ENCODE measurements at regions not wholly inside any gene's neighbourhood (a gene's known extent, or its start where the extent isn't known, plus 50 kb on each side); places are given as distances from the start of the nearest gene placed in this dataset.

- no peak overlapping the region for H3K4me2 ChIP-seq
- no peaks in the 10 kb centered on the region for H3K9me3 ChIP-seq
- H3K4me3 ChIP-seq = no peak overlapping the region
- ChIA-PET CTCF (interaction anchor here (1.2 kb wide), 1 partner anchor 39 kb away, joined by 4 read pairs; no protein-coding TSS in a partner anchor), POLR2A (no interaction called here)
- FAIRE-seq (no peak), DNase-seq (ENCODE audit: low read depth in 1 of 2, low spot score in 1 of 2) (peak in 1 of 2 experiments; percentile 36), ATAC-seq (peak in 1 of 2 experiments; percentile 48; a peak in 3 of 6 replicates)
- TF ChIP-seq HES2 (IDR thresholded peaks at IDR 0.05) (no peak), HOXA7 (CRISPR knock-in tag; IDR thresholded peaks at IDR 0.05) (no peak), NFE2L2 (conservative IDR thresholded peaks at IDR 0.05; ENCODE audit: low read length) (no peak), MAZ (IDR thresholded peaks at IDR 0.05; ENCODE audit: borderline replicate concordance, low read depth, low read length) (no peak), PHF8 (IDR thresholded peaks at IDR 0.05; ENCODE audit: borderline replicate concordance, low read depth) (no peak), HDAC2 (IDR thresholded peaks at IDR 0.05) (no peak), ESRRA (IDR thresholded peaks at IDR 0.05; ENCODE audit: borderline replicate concordance, low read length) (no peak), MAFK (IDR thresholded peaks at IDR 0.05; ENCODE audit: partially characterized antibody) (no peak), HEYL (CRISPR knock-in tag; IDR thresholded peaks at IDR 0.05) (no peak), CTCF (IDR thresholded peaks at IDR 0.05) (no peak), MYC (IDR thresholded peaks at IDR 0.05; ENCODE audit: borderline replicate concordance, low read length) (no peak), CEBPB (IDR thresholded peaks at IDR 0.05) (no peak), TP53 (CRISPR knock-in tag; IDR thresholded peaks at IDR 0.05) (no peak), POLR2A (IDR thresholded peaks at IDR 0.05; ENCODE audit: low read length) (no peak), CHD4 (IDR thresholded peaks at IDR 0.05; ENCODE audit: borderline replicate concordance) (no peak), FOSL2 (IDR thresholded peaks at IDR 0.05) (no peak), FOSL2 (CRISPR knock-in tag; IDR thresholded peaks at IDR 0.05) (no peak), HOXB13 (CRISPR knock-in tag; IDR thresholded peaks at IDR 0.05; ENCODE audit: low read depth) (no peak), USF2 (IDR thresholded peaks at IDR 0.05) (no peak)
- TF ChIP-seq, protein P1, sequence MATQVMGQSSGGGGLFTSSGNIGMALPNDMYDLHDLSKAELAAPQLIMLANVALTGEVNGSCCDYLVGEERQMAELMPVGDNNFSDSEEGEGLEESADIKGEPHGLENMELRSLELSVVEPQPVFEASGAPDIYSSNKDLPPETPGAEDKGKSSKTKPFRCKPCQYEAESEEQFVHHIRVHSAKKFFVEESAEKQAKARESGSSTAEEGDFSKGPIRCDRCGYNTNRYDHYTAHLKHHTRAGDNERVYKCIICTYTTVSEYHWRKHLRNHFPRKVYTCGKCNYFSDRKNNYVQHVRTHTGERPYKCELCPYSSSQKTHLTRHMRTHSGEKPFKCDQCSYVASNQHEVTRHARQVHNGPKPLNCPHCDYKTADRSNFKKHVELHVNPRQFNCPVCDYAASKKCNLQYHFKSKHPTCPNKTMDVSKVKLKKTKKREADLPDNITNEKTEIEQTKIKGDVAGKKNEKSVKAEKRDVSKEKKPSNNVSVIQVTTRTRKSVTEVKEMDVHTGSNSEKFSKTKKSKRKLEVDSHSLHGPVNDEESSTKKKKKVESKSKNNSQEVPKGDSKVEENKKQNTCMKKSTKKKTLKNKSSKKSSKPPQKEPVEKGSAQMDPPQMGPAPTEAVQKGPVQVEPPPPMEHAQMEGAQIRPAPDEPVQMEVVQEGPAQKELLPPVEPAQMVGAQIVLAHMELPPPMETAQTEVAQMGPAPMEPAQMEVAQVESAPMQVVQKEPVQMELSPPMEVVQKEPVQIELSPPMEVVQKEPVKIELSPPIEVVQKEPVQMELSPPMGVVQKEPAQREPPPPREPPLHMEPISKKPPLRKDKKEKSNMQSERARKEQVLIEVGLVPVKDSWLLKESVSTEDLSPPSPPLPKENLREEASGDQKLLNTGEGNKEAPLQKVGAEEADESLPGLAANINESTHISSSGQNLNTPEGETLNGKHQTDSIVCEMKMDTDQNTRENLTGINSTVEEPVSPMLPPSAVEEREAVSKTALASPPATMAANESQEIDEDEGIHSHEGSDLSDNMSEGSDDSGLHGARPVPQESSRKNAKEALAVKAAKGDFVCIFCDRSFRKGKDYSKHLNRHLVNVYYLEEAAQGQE (IDR thresholded peaks at IDR 0.05) = no peak
- TF ChIP-seq, protein P2, sequence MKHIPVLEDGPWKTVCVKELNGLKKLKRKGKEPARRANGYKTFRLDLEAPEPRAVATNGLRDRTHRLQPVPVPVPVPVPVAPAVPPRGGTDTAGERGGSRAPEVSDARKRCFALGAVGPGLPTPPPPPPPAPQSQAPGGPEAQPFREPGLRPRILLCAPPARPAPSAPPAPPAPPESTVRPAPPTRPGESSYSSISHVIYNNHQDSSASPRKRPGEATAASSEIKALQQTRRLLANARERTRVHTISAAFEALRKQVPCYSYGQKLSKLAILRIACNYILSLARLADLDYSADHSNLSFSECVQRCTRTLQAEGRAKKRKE (CRISPR knock-in tag; IDR thresholded peaks at IDR 0.05; ENCODE audit: low read depth) = no peak
- WGBS (ENCODE audit: missing lambda C conversion rate) = 44% methylated on average over 10 of the region's 10 CpGs
- H3K27ac ChIP-seq = no peak overlapping the region
- peaks cover 7% of the 10 kb centered on the region; the same call in 1 of the 3 replicates for H3K4me1 ChIP-seq
Measured at GRCh38 chr20:62580052-62580451, 62.3 kb upstream of the SLCO4A1 start.

Measured in A549 (cell line).